Kidney tubule cell (primary cell): ENCODE measurements at regions not wholly inside any gene's neighbourhood (a gene's known extent, or its start where the extent isn't known, plus 50 kb on each side); places are given as distances from the start of the nearest gene placed in this dataset.

Experiments
- DNase-seq: peaks from one replicate; pipeline ENCODE4 v3.0.0-alpha.2; 2018; ENCODE audit warnings: low spot score

GRCh38 chr6:1257778-1258177 lies 54.1 kb upstream of the FOXQ1 start:
- no peak for DNase-seq

GRCh38 chr6:1256435-1257008 lies 55.4 kb upstream of the FOXQ1 start:
- DNase-seq = no peak

- peak; percentile 7 for DNase-seq
These were observed 56.1 kb upstream of the FOXQ1 start for GRCh38 chr6:1255636-1256365.

- DNase-seq = no peak
These were observed 57.6 kb upstream of the FOXQ1 start for GRCh38 chr6:1254326-1254725.

- no peak for DNase-seq
These were observed 58.1 kb upstream of the FOXQ1 start for GRCh38 chr6:1253816-1254215.

- no peak for DNase-seq
These were observed 60.4 kb upstream of the FOXQ1 start for GRCh38 chr6:1251198-1252155.

- no peak for DNase-seq
These were observed 61.3 kb upstream of the FOXQ1 start for GRCh38 chr6:1250489-1251197.

GRCh38 chr6:1247894-1248293 lies 64.0 kb upstream of the FOXQ1 start:
- no peak for DNase-seq

GRCh38 chr6:1247056-1247455 lies 64.8 kb upstream of the FOXQ1 start:
- no peak for DNase-seq

- DNase-seq = peak; percentile 74
These were observed 67.0 kb upstream of the FOXQ1 start for GRCh38 chr6:1244941-1245340.

- no peak for DNase-seq
These were observed 67.6 kb upstream of the FOXQ1 start for GRCh38 chr6:1244278-1244677.

- peak; percentile 22 for DNase-seq
These were observed 69.5 kb upstream of the FOXQ1 start for GRCh38 chr6:1242446-1242845.

GRCh38 chr6:1242021-1242420 lies 69.9 kb upstream of the FOXQ1 start:
- no peak for DNase-seq

GRCh38 chr6:1240766-1241318 lies 71.1 kb upstream of the FOXQ1 start:
- DNase-seq = peak; percentile 49

- DNase-seq = no peak
These were observed 72.1 kb upstream of the FOXQ1 start for GRCh38 chr6:1239805-1240204.

GRCh38 chr6:1238040-1238439 lies 73.9 kb upstream of the FOXQ1 start:
- DNase-seq = no peak

GRCh38 chr6:1237636-1238035 lies 74.3 kb upstream of the FOXQ1 start:
- DNase-seq = no peak

- DNase-seq = no peak
These were observed 76.1 kb upstream of the FOXQ1 start for GRCh38 chr6:1235825-1236224.

GRCh38 chr6:1233924-1234323 lies 78.0 kb upstream of the FOXQ1 start:
- no peak for DNase-seq

- DNase-seq = no peak
These were observed 79.3 kb upstream of the FOXQ1 start for GRCh38 chr6:1232578-1232977.

- peak; percentile 75 for DNase-seq
These were observed 80.0 kb upstream of the FOXQ1 start for GRCh38 chr6:1231941-1232340.
